PC-3 (cell line): ENCODE measurements at regions not wholly inside any gene's neighbourhood (a gene's known extent, or its start where the extent isn't known, plus 50 kb on each side); places are given as distances from the start of the nearest gene placed in this dataset.

Source experiments
- ATAC-seq: fragments of 200-7000 bp; cut with Tn5 transposase; 2 replicates; pipeline ENCODE4 v1.9.1; 2020; ENCODE audit warnings: mild to moderate bottlenecking, moderate library complexity
- BruUV-seq: library from RNA; stranded (reverse); fragments of 400-500 nt; replicated peaks from 2 replicates; lab custom pipeline; 2021; lab: Mats Ljungman, UMichigan
- CTCF ChIA-PET: fragments of 300-600 bp; sonication (Branson Sonifier 250); formaldehyde crosslinking; loops from one replicate; lab custom pipeline; 2022; ENCODE audit warnings: antibody characterized with exemption; lab: Charles Lee
- POLR2A ChIA-PET: fragments of 300-600 bp; sonication (Branson Sonifier 250); formaldehyde crosslinking; loops from one replicate; lab custom pipeline; 2022; ENCODE audit warnings: antibody characterized with exemption; ENCODE audit not compliant: unreplicated experiment; lab: Charles Lee
- DNase-seq: peaks from one replicate; pipeline ENCODE4 v3.0.0-alpha.2; 2015
- H2AFZ ChIP-seq: fragments of 300-600 bp; sonication (generic); 2 replicates; pipeline ENCODE4 v1.6.0; 2016; ENCODE audit warnings: antibody characterized with exemption, low read length
- H3F3A ChIP-seq: fragments of 300-600 bp; sonication (generic); one replicate; pipeline ENCODE4 v1.6.0; 2017; ENCODE audit warnings: antibody characterized with exemption, low read length, control low read depth, mild to moderate bottlenecking; ENCODE audit not compliant: unreplicated experiment
- H3K27ac ChIP-seq: fragments of 300-600 bp; sonication (generic); 2 replicates; pipeline ENCODE4 v1.5.1; 2016; ENCODE audit warnings: mild to moderate bottlenecking, low read length
- H3K27me3 ChIP-seq: fragments of 300-600 bp; sonication (generic); 2 replicates; pipeline ENCODE4 v1.6.1; 2016; ENCODE audit warnings: low read length, mixed read lengths
- H3K36me3 ChIP-seq: fragments of 300-600 bp; sonication (generic); 2 replicates; pipeline ENCODE4 v1.6.1; 2016; ENCODE audit warnings: low read depth, mixed run types, low read length, mixed read lengths
- H3K4me1 ChIP-seq: fragments of 300-600 bp; sonication (generic); 2 replicates; pipeline ENCODE4 v1.5.1; 2016; ENCODE audit warnings: low read length; ENCODE audit not compliant: insufficient read depth
- H3K4me2 ChIP-seq: fragments of 300-600 bp; sonication (generic); 2 replicates; pipeline ENCODE4 v1.6.0; 2016; ENCODE audit warnings: low read length
- H3K4me3 ChIP-seq: fragments of 300-600 bp; sonication (generic); 2 replicates; pipeline ENCODE4 v1.5.1; 2016; ENCODE audit warnings: mild to moderate bottlenecking, low read length, mixed read lengths
- H3K79me2 ChIP-seq: fragments of 300-600 bp; sonication (generic); 2 replicates; pipeline ENCODE4 v1.6.1; 2017; ENCODE audit warnings: low read length, mixed read lengths
- H3K9ac ChIP-seq: fragments of 300-600 bp; sonication (generic); 2 replicates; pipeline ENCODE4 v1.6.0; 2016; ENCODE audit warnings: mild to moderate bottlenecking, low read length
- H3K9me2 ChIP-seq: fragments of 300-600 bp; sonication (generic); replicated peaks from 2 replicates; pipeline ENCODE4 v1.6.1; 2016; ENCODE audit warnings: mixed run types, low read length, mixed read lengths
- H3K9me3 ChIP-seq: fragments of 300-600 bp; sonication (generic); 2 replicates; pipeline ENCODE4 v1.6.1; 2016; ENCODE audit warnings: low read length, mixed read lengths
- H4K20me1 ChIP-seq: fragments of 300-600 bp; sonication (generic); 2 replicates; pipeline ENCODE4 v1.6.1; 2016; ENCODE audit warnings: low read length, mixed read lengths
- EZH2 ChIP-seq: fragments of 300-600 bp; sonication (generic); IDR thresholded peaks from one replicate; pipeline ENCODE4 v1.6.1; 2017; ENCODE audit warnings: antibody characterized with exemption, mild to moderate bottlenecking, low read length; ENCODE audit not compliant: unreplicated experiment
- EZH2phosphoT487 ChIP-seq: fragments of 300-600 bp; sonication (generic); IDR thresholded peaks from 2 replicates; pipeline ENCODE4 v1.6.1; 2018; ENCODE audit warnings: mild to moderate bottlenecking, antibody characterized with exemption, low read length, borderline replicate concordance
- intact Hi-C: fragments of 100-400 bp; cut with micrococcal nuclease; formaldehyde crosslinking; loops from 2 replicates; pipeline ENCODE4 v1.9.0; 2023
- TF ChIP-seq, protein P1 (sequence below): fragments of 300-600 bp; sonication (generic); conservative IDR thresholded peaks from 2 replicates; pipeline ENCODE4 v1.5.1; 2017; ENCODE audit warnings: antibody characterized with exemption, low read depth, mild to moderate bottlenecking, low read length

GRCh38 chr11:69233744-69234570 is 60.0 kb upstream of the MYEOV start:
- ChIA-PET CTCF (no interaction called here), POLR2A (no interaction called here)
- Histone ChIP-seq H3K79me2 (no peaks in the 10 kb centered on the region), H3K27ac (no peak overlapping the region), H3K9ac (no peak overlapping the region), H3K36me3 (no peaks in the 10 kb centered on the region), H3K9me3 (no peaks in the 10 kb centered on the region), H3K4me1 (no peaks in the 10 kb centered on the region), H3K4me3 (no peak overlapping the region), H3K9me2 (no peaks in the 10 kb centered on the region), H2AFZ (no peak overlapping the region), H3F3A (no peaks in the 10 kb centered on the region), H3K4me2 (no peak overlapping the region), H4K20me1 (no peaks in the 10 kb centered on the region), H3K27me3 (no peaks in the 10 kb centered on the region)
- intact Hi-C loops, result no loop called here
- TF ChIP-seq, protein P1, sequence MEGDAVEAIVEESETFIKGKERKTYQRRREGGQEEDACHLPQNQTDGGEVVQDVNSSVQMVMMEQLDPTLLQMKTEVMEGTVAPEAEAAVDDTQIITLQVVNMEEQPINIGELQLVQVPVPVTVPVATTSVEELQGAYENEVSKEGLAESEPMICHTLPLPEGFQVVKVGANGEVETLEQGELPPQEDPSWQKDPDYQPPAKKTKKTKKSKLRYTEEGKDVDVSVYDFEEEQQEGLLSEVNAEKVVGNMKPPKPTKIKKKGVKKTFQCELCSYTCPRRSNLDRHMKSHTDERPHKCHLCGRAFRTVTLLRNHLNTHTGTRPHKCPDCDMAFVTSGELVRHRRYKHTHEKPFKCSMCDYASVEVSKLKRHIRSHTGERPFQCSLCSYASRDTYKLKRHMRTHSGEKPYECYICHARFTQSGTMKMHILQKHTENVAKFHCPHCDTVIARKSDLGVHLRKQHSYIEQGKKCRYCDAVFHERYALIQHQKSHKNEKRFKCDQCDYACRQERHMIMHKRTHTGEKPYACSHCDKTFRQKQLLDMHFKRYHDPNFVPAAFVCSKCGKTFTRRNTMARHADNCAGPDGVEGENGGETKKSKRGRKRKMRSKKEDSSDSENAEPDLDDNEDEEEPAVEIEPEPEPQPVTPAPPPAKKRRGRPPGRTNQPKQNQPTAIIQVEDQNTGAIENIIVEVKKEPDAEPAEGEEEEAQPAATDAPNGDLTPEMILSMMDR, result no peak
- TF ChIP-seq EZH2, result no peak
- TF ChIP-seq EZH2phosphoT487, result no peak
- DNase-seq (no peak), ATAC-seq (no peak)
- no TSS peak for BruUV-seq

GRCh38 chr11:69234740-69235710 is 58.9 kb upstream of the MYEOV start:
- Histone ChIP-seq H3K9me2 (no peaks in the 10 kb centered on the region), H4K20me1 (no peaks in the 10 kb centered on the region), H3K4me2 (no peak overlapping the region), H2AFZ (no peak overlapping the region), H3K4me1 (no peaks in the 10 kb centered on the region), H3K79me2 (no peaks in the 10 kb centered on the region), H3K36me3 (no peaks in the 10 kb centered on the region), H3K27ac (no peak overlapping the region), H3K9ac (no peak overlapping the region), H3F3A (no peaks in the 10 kb centered on the region), H3K27me3 (no peaks in the 10 kb centered on the region), H3K4me3 (no peak overlapping the region), H3K9me3 (no peaks in the 10 kb centered on the region)
- TF ChIP-seq, protein P1, result no peak
- no peak for TF ChIP-seq EZH2
- TF ChIP-seq EZH2phosphoT487, result no peak
- ChIA-PET POLR2A (no interaction called here), CTCF (no interaction called here)
- BruUV-seq, result no TSS peak
- DNase-seq (no peak), ATAC-seq (no peak)
- intact Hi-C loops, result no loop called here
